Keratinocyte (primary cell): ENCODE measurements at regions not wholly inside any gene's neighbourhood (a gene's known extent, or its start where the extent isn't known, plus 50 kb on each side); places are given as distances from the start of the nearest gene placed in this dataset.
"Not testable (repeated sequence)": the region's sequence is repeated elsewhere in the genome, so short reads cannot be mapped to it uniquely, and the experiment has no call there.

Experiments used
- CTCF ChIP-seq, 3 experiments: IDR thresholded peaks in 1 of 3; conservative IDR thresholded peaks in 1 of 3; optimal IDR thresholded peaks in 1 of 3; 2 replicates in 2 of 3; 3 replicates in 1 of 3; pipeline versions ENCODE3 to v1.5.1; 2011; ENCODE audit warnings: low read length in 3 of 3, mild to moderate bottlenecking in 3 of 3, moderate library complexity in 2 of 3, control low read depth in 1 of 3, inconsistent platforms in 1 of 3; ENCODE audit not compliant: insufficient read depth in 2 of 3; ENCODE audit errors: extremely low read depth in 1 of 3
- EZH2 ChIP-seq: IDR thresholded peaks from one replicate; pipeline ENCODE4 v1.6.1; 2012; ENCODE audit warnings: inconsistent platforms, mild to moderate bottlenecking, low read length, moderate library complexity

DNA sequence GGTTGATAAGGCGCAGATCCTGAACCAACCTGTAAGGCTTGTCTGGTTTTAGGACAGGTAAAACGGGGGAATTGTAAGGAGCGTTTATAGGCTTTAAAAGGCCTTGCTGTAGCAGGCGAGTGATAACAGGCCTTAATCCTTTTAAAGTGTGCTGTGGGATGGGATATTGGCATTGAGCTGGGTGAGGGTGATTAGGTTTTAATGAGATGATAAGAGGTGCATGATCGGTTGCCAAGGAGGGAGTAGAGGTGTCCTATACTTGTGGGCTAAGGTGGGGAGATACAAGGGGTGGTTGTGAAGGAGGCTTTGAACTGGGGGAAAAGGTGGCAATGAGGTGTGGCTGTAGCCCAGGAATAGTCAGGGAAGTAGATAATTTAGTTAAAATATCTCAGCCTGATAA lies 363.8 kb downstream of the S1PR1 start:
- not testable (repeated sequence) for TF ChIP-seq CTCF (optimal IDR thresholded peaks at IDR 0.05 in 1 of 3, IDR thresholded peaks at IDR 0.05 in 1 of 3, conservative IDR thresholded peaks at IDR 0.05 in 1 of 3; ENCODE audit: extremely low read depth in 1 of 3, insufficient read depth in 2 of 3, low read length in 3 of 3); EZH2
